ENCODE measurements at regions not wholly inside any gene's neighbourhood (a gene's known extent, or its start where the extent isn't known, plus 50 kb on each side); places are given as distances from the start of the nearest gene placed in this dataset.

GRCh38 chr5:97453263-97453662 lies 270.2 kb upstream of the RIOK2 start:
- Mint-ChIP-seq H3K9me3 (no peaks in the 10 kb centered on the region), H3K36me3 (ENCODE audit: low read depth) (no peaks in the 10 kb centered on the region), H3K27ac (no peak overlapping the region), H3K4me3 (no peak overlapping the region), H3K4me1 (ENCODE audit: low read depth) (no peaks in the 10 kb centered on the region), H3K27me3 (ENCODE audit: insufficient read depth) (peaks cover 3% of the 10 kb centered on the region; the same call in 1 of the 2 replicates)
- TF ChIP-seq CTCF (IDR thresholded peaks at IDR 0.05): no peak
- no peak for DNase-seq

GRCh38 chr5:97454015-97454414 lies 271.0 kb upstream of the RIOK2 start:
- no peak for DNase-seq
- Mint-ChIP-seq H3K27me3 (ENCODE audit: insufficient read depth) (peaks cover 3% of the 10 kb centered on the region; the same call in 1 of the 2 replicates), H3K4me1 (ENCODE audit: low read depth) (no peaks in the 10 kb centered on the region), H3K9me3 (no peaks in the 10 kb centered on the region), H3K36me3 (ENCODE audit: low read depth) (no peaks in the 10 kb centered on the region), H3K4me3 (no peak overlapping the region), H3K27ac (no peak overlapping the region)
- TF ChIP-seq CTCF (IDR thresholded peaks at IDR 0.05): no peak

GRCh38 chr5:97455996-97456395 lies 272.9 kb upstream of the RIOK2 start:
- no peak overlapping the region for H3K4me3 Mint-ChIP-seq
- no peaks in the 10 kb centered on the region for H3K4me1 Mint-ChIP-seq (ENCODE audit: low read depth)
- no peak overlapping the region for H3K27ac Mint-ChIP-seq
- DNase-seq: no peak
- TF ChIP-seq CTCF (IDR thresholded peaks at IDR 0.05): no peak
- H3K36me3 Mint-ChIP-seq (ENCODE audit: low read depth): no peaks in the 10 kb centered on the region
- no peaks in the 10 kb centered on the region for H3K9me3 Mint-ChIP-seq
- peaks cover 3% of the 10 kb centered on the region; the same call in 1 of the 2 replicates for H3K27me3 Mint-ChIP-seq (ENCODE audit: insufficient read depth)

- Mint-ChIP-seq H3K4me3 (no peak overlapping the region), H3K36me3 (ENCODE audit: low read depth) (no peaks in the 10 kb centered on the region), H3K27ac (no peak overlapping the region), H3K9me3 (no peaks in the 10 kb centered on the region), H3K27me3 (ENCODE audit: insufficient read depth) (no peaks in the 10 kb centered on the region), H3K4me1 (ENCODE audit: low read depth) (no peaks in the 10 kb centered on the region)
- TF ChIP-seq CTCF (IDR thresholded peaks at IDR 0.05): no peak
- no peak for DNase-seq
These were observed 275.8 kb upstream of the RIOK2 start for GRCh38 chr5:97458851-97459250.

- no peaks in the 10 kb centered on the region; the same call in 1 of the 2 replicates for H3K27me3 Mint-ChIP-seq (ENCODE audit: insufficient read depth)
- H3K4me3 Mint-ChIP-seq: no peak overlapping the region
- H3K27ac Mint-ChIP-seq: no peak overlapping the region
- DNase-seq: no peak
- no peaks in the 10 kb centered on the region for H3K4me1 Mint-ChIP-seq (ENCODE audit: low read depth)
- H3K36me3 Mint-ChIP-seq (ENCODE audit: low read depth): no peaks in the 10 kb centered on the region
- peaks cover 4% of the 10 kb centered on the region for H3K9me3 Mint-ChIP-seq
- no peak for TF ChIP-seq CTCF (IDR thresholded peaks at IDR 0.05)
These were observed 288.9 kb upstream of the RIOK2 start for GRCh38 chr5:97471951-97472350.

- TF ChIP-seq CTCF (IDR thresholded peaks at IDR 0.05): no peak
- Mint-ChIP-seq H3K36me3 (ENCODE audit: low read depth) (no peaks in the 10 kb centered on the region), H3K4me1 (ENCODE audit: low read depth) (peaks cover 9% of the 10 kb centered on the region), H3K9me3 (no peaks in the 10 kb centered on the region), H3K27ac (no peak overlapping the region), H3K27me3 (ENCODE audit: insufficient read depth) (no peaks in the 10 kb centered on the region), H3K4me3 (no peak overlapping the region)
- DNase-seq: no peak
These were observed 292.8 kb upstream of the RIOK2 start for GRCh38 chr5:97475847-97476246.

Measured in HFFc6 (cell line).